ENCODE measurements at regions not wholly inside any gene's neighbourhood (a gene's known extent, or its start where the extent isn't known, plus 50 kb on each side); places are given as distances from the start of the nearest gene placed in this dataset.

GRCh38 chr7:24492576-24492975 is 80.7 kb upstream of the PALS2 start:
- WGBS (ENCODE audit: low lambda C conversion rate, missing lambda C conversion rate) = 92% methylated on average over 2 of the region's 2 CpGs
- no peak overlapping the region for H3K4me3 ChIP-seq
- H3K4me2 ChIP-seq = no peak overlapping the region
- no peak overlapping the region for H2AFZ ChIP-seq
- no peak for TF ChIP-seq EZH2 (IDR thresholded peaks at IDR 0.05; ENCODE audit: borderline replicate concordance)
- no peak for TF ChIP-seq CTCF (IDR thresholded peaks at IDR 0.05; ENCODE audit: poor library complexity)
- no peak for TF ChIP-seq EZH2phosphoT487 (IDR thresholded peaks at IDR 0.05; ENCODE audit: low read depth, severe bottlenecking, unreplicated experiment)
- H3K9me2 ChIP-seq (replicated peaks; ENCODE audit: insufficient read depth) = no peaks in the 10 kb centered on the region
- no peak for DNase-seq (ENCODE audit: low spot score)
- H3K9me3 ChIP-seq (ENCODE audit: low read depth) = no peaks in the 10 kb centered on the region
- no peak overlapping the region for H3K27ac ChIP-seq
- no peaks in the 10 kb centered on the region for H3K4me1 ChIP-seq (ENCODE audit: insufficient read depth)
- H3K36me3 ChIP-seq (replicated peaks; ENCODE audit: insufficient read depth, low read depth) = no peaks in the 10 kb centered on the region
- H3K79me2 ChIP-seq = no peaks in the 10 kb centered on the region
- H4K20me1 ChIP-seq (ENCODE audit: insufficient read depth, poor library complexity, severe bottlenecking) = no peaks in the 10 kb centered on the region
- no peaks in the 10 kb centered on the region for H3K27me3 ChIP-seq

- no peak overlapping the region for H2AFZ ChIP-seq
- H4K20me1 ChIP-seq (ENCODE audit: insufficient read depth, poor library complexity, severe bottlenecking) = no peaks in the 10 kb centered on the region
- WGBS (ENCODE audit: low lambda C conversion rate, missing lambda C conversion rate) = 100% methylated on average over 4 of the region's 4 CpGs
- no peaks in the 10 kb centered on the region for H3K4me1 ChIP-seq (ENCODE audit: insufficient read depth)
- no peak for TF ChIP-seq EZH2 (IDR thresholded peaks at IDR 0.05; ENCODE audit: borderline replicate concordance)
- TF ChIP-seq CTCF (IDR thresholded peaks at IDR 0.05; ENCODE audit: poor library complexity) = no peak
- TF ChIP-seq EZH2phosphoT487 (IDR thresholded peaks at IDR 0.05; ENCODE audit: low read depth, severe bottlenecking, unreplicated experiment) = no peak
- H3K4me3 ChIP-seq = no peak overlapping the region
- no peaks in the 10 kb centered on the region for H3K9me2 ChIP-seq (replicated peaks; ENCODE audit: insufficient read depth)
- H3K36me3 ChIP-seq (replicated peaks; ENCODE audit: insufficient read depth, low read depth) = no peaks in the 10 kb centered on the region
- no peaks in the 10 kb centered on the region for H3K27me3 ChIP-seq
- H3K9me3 ChIP-seq (ENCODE audit: low read depth) = no peaks in the 10 kb centered on the region
- no peak overlapping the region for H3K27ac ChIP-seq
- H3K79me2 ChIP-seq = no peaks in the 10 kb centered on the region
- no peak overlapping the region for H3K4me2 ChIP-seq
- DNase-seq (ENCODE audit: low spot score) = no peak
Measured at GRCh38 chr7:24494832-24495231, 78.4 kb upstream of the PALS2 start.

- WGBS (ENCODE audit: low lambda C conversion rate, missing lambda C conversion rate) = 88% methylated on average over 2 of the region's 2 CpGs
- H4K20me1 ChIP-seq (ENCODE audit: insufficient read depth, poor library complexity, severe bottlenecking) = no peaks in the 10 kb centered on the region
- DNase-seq (ENCODE audit: low spot score) = no peak
- no peaks in the 10 kb centered on the region for H3K27me3 ChIP-seq
- H3K4me3 ChIP-seq = no peak overlapping the region
- H3K9me3 ChIP-seq (ENCODE audit: low read depth) = no peaks in the 10 kb centered on the region
- H3K4me2 ChIP-seq = no peak overlapping the region
- no peak overlapping the region for H2AFZ ChIP-seq
- H3K79me2 ChIP-seq = no peaks in the 10 kb centered on the region
- H3K4me1 ChIP-seq (ENCODE audit: insufficient read depth) = no peaks in the 10 kb centered on the region
- no peaks in the 10 kb centered on the region for H3K36me3 ChIP-seq (replicated peaks; ENCODE audit: insufficient read depth, low read depth)
- no peak for TF ChIP-seq CTCF (IDR thresholded peaks at IDR 0.05; ENCODE audit: poor library complexity)
- TF ChIP-seq EZH2 (IDR thresholded peaks at IDR 0.05; ENCODE audit: borderline replicate concordance) = no peak
- TF ChIP-seq EZH2phosphoT487 (IDR thresholded peaks at IDR 0.05; ENCODE audit: low read depth, severe bottlenecking, unreplicated experiment) = no peak
- no peaks in the 10 kb centered on the region for H3K9me2 ChIP-seq (replicated peaks; ENCODE audit: insufficient read depth)
- H3K27ac ChIP-seq = no peak overlapping the region
Measured at GRCh38 chr7:24496036-24496435, 77.2 kb upstream of the PALS2 start.

GRCh38 chr7:24498439-24498838 is 74.8 kb upstream of the PALS2 start:
- no peak overlapping the region for H3K4me2 ChIP-seq
- H2AFZ ChIP-seq = no peak overlapping the region
- no peak for DNase-seq (ENCODE audit: low spot score)
- H3K79me2 ChIP-seq = no peaks in the 10 kb centered on the region
- H3K4me1 ChIP-seq (ENCODE audit: insufficient read depth) = peaks cover 2% of the 10 kb centered on the region
- no peaks in the 10 kb centered on the region for H3K9me2 ChIP-seq (replicated peaks; ENCODE audit: insufficient read depth)
- WGBS (ENCODE audit: low lambda C conversion rate, missing lambda C conversion rate) = 45% methylated on average over 2 of the region's 2 CpGs
- no peak overlapping the region for H3K4me3 ChIP-seq
- H4K20me1 ChIP-seq (ENCODE audit: insufficient read depth, poor library complexity, severe bottlenecking) = no peaks in the 10 kb centered on the region
- no peak for TF ChIP-seq CTCF (IDR thresholded peaks at IDR 0.05; ENCODE audit: poor library complexity)
- no peak for TF ChIP-seq EZH2phosphoT487 (IDR thresholded peaks at IDR 0.05; ENCODE audit: low read depth, severe bottlenecking, unreplicated experiment)
- no peak for TF ChIP-seq EZH2 (IDR thresholded peaks at IDR 0.05; ENCODE audit: borderline replicate concordance)
- no peak overlapping the region for H3K27ac ChIP-seq
- H3K36me3 ChIP-seq (replicated peaks; ENCODE audit: insufficient read depth, low read depth) = no peaks in the 10 kb centered on the region
- no peaks in the 10 kb centered on the region for H3K9me3 ChIP-seq (ENCODE audit: low read depth)
- H3K27me3 ChIP-seq = no peaks in the 10 kb centered on the region

Measured in hepatocyte (in vitro differentiated cells).